Right kidney (tissue), 1 donor: ENCODE measurements at regions not wholly inside any gene's neighbourhood (a gene's known extent, or its start where the extent isn't known, plus 50 kb on each side); places are given as distances from the start of the nearest gene placed in this dataset.

Experiments
- DNase-seq: peaks from one replicate; pipeline ENCODE4 v3.0.0-alpha.2; 2016

- no peak for DNase-seq
Observed at GRCh38 chr4:112094330-112094729, 50.9 kb upstream of the FAM241A start.
